ENCODE measurements at regions not wholly inside any gene's neighbourhood (a gene's known extent, or its start where the extent isn't known, plus 50 kb on each side); places are given as distances from the start of the nearest gene placed in this dataset.

DNA sequence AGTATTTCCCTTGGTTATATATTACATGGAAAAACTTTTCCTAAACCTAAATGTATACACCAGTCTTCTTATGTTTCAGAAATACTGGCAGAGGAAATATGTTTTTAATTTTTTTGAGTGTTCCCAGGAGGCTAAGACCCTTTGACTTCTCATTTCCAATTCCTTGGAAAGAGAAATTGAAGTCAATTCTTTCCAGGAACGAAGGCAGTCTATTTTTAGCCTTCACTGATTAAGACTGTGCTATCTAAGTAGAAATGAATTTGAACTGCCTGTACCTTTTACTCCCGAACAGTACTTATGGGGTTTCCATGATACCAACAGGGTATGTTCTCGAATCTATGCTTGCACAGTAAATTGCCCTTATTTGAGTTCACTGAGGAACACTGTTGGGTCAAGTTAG is 340.3 kb upstream of the CD180 start:
- no peak for ATAC-seq (ENCODE audit: low read depth)
- H3K27ac ChIP-seq (ENCODE audit: poor library complexity, severe bottlenecking), result no peak overlapping the region

DNA sequence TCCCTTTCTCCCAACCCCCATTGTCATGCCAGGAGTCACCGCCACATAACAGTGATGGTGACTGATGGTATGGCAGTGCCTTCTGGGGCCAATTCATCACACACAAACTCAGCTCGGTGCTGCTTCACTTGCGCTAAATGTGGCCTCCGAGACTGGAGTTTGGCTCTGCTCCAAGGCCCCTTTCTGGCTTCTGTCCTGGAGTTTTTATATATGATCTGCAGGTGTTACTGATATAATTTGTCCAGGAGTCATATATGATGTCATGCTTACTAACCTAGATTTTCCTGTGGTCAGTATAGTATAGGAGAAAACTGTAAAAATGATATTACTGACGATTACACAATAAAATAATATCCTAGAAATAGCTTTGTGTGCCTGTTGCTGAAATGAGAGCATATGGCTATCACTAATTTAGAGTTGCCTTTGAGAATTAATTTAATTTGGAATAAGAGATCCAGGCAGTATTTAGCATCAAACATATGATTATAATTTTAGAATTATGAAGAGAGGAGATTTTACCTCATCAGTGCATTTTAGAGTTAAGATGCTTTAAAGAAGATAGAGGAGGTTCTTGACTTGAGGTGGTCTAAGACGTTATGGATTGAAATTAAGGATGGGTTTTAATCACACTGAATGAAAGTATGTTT is 334.1 kb upstream of the CD180 start:
- H3K27ac ChIP-seq (ENCODE audit: poor library complexity, severe bottlenecking), result no peak overlapping the region
- TF ChIP-seq, protein P1, sequence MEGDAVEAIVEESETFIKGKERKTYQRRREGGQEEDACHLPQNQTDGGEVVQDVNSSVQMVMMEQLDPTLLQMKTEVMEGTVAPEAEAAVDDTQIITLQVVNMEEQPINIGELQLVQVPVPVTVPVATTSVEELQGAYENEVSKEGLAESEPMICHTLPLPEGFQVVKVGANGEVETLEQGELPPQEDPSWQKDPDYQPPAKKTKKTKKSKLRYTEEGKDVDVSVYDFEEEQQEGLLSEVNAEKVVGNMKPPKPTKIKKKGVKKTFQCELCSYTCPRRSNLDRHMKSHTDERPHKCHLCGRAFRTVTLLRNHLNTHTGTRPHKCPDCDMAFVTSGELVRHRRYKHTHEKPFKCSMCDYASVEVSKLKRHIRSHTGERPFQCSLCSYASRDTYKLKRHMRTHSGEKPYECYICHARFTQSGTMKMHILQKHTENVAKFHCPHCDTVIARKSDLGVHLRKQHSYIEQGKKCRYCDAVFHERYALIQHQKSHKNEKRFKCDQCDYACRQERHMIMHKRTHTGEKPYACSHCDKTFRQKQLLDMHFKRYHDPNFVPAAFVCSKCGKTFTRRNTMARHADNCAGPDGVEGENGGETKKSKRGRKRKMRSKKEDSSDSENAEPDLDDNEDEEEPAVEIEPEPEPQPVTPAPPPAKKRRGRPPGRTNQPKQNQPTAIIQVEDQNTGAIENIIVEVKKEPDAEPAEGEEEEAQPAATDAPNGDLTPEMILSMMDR (IDR thresholded peaks at IDR 0.05; ENCODE audit: poor library complexity, severe bottlenecking), result no peak
- H3K4me1 ChIP-seq (ENCODE audit: insufficient read depth, poor library complexity, severe bottlenecking), result no peaks in the 10 kb centered on the region
- H3K27me3 ChIP-seq (ENCODE audit: insufficient read depth, poor library complexity, severe bottlenecking), result no peaks in the 10 kb centered on the region
- peaks cover 3% of the 10 kb centered on the region for H3K9me3 ChIP-seq (ENCODE audit: severe bottlenecking)
- no peak for DNase-seq (ENCODE audit: low spot score)
- no peaks in the 10 kb centered on the region for H3K36me3 ChIP-seq (ENCODE audit: low read depth)
- no peak for ATAC-seq (ENCODE audit: low read depth)
- no peak overlapping the region for H3K4me3 ChIP-seq (ENCODE audit: severe bottlenecking)

More for the DNA sequence above, 340.3 kb upstream of the CD180 start:
- no peaks in the 10 kb centered on the region for H3K4me1 ChIP-seq (ENCODE audit: insufficient read depth, poor library complexity, severe bottlenecking)
- H3K36me3 ChIP-seq (ENCODE audit: low read depth), result no peaks in the 10 kb centered on the region
- H3K27me3 ChIP-seq (ENCODE audit: insufficient read depth, poor library complexity, severe bottlenecking), result no peaks in the 10 kb centered on the region
- no peaks in the 10 kb centered on the region for H3K9me3 ChIP-seq (ENCODE audit: severe bottlenecking)
- no peak for DNase-seq (ENCODE audit: low spot score)
- TF ChIP-seq, protein P1 (IDR thresholded peaks at IDR 0.05; ENCODE audit: poor library complexity, severe bottlenecking), result no peak
- H3K4me3 ChIP-seq (ENCODE audit: severe bottlenecking), result no peak overlapping the region

DNA sequence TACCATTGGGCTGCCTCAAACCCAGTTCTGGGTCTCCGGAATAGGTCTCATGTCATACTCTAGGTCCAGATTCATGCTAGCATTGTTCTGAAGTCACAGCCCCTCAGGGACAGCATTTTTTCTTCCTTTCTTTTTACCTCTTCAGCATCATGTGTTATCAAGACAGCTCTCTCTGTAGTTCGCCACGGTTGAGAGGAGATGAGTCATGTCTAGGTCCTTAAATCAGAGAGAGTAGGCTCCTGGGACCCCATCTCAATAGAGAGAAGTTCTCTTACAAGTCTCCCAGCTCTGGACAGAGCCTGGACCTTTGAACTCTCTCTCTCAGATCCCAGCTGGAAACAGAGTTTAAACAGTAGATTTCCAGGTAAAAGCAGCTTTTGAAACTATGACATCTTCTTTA is 332.4 kb upstream of the CD180 start:
- ATAC-seq (ENCODE audit: low read depth) (no peak), DNase-seq (ENCODE audit: low spot score) (no peak)
- Histone ChIP-seq H3K4me3 (ENCODE audit: severe bottlenecking) (no peak overlapping the region), H3K27ac (ENCODE audit: poor library complexity, severe bottlenecking) (no peak overlapping the region), H3K4me1 (ENCODE audit: insufficient read depth, poor library complexity, severe bottlenecking) (no peaks in the 10 kb centered on the region), H3K9me3 (ENCODE audit: severe bottlenecking) (peaks cover 3% of the 10 kb centered on the region), H3K36me3 (ENCODE audit: low read depth) (no peaks in the 10 kb centered on the region), H3K27me3 (ENCODE audit: insufficient read depth, poor library complexity, severe bottlenecking) (no peaks in the 10 kb centered on the region)
- TF ChIP-seq, protein P1 (IDR thresholded peaks at IDR 0.05; ENCODE audit: poor library complexity, severe bottlenecking), result no peak

DNA sequence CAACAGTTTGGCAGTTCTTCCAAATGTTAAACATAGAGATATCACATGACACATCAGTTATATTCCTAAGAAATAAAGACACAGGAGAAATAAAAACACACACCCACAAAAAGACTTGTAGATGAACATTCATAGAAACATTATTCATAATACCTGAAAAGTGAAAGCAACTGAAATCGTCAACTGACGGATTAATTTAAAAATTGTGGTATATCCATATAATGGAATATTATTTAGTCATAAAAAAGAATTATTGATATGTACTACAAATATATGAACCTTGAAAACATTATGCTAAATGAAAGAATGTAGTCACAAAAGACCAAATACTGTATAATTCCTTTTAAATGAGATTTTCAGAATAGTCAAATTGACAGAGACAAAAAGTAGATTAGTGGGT is 330.2 kb upstream of the CD180 start:
- TF ChIP-seq, protein P1 (IDR thresholded peaks at IDR 0.05; ENCODE audit: poor library complexity, severe bottlenecking), result no peak
- ATAC-seq (ENCODE audit: low read depth) (no peak), DNase-seq (ENCODE audit: low spot score) (no peak)
- no peaks in the 10 kb centered on the region for H3K27me3 ChIP-seq (ENCODE audit: insufficient read depth, poor library complexity, severe bottlenecking)
- peaks cover 3% of the 10 kb centered on the region for H3K9me3 ChIP-seq (ENCODE audit: severe bottlenecking)
- no peak overlapping the region for H3K4me3 ChIP-seq (ENCODE audit: severe bottlenecking)
- H3K36me3 ChIP-seq (ENCODE audit: low read depth), result no peaks in the 10 kb centered on the region
- H3K4me1 ChIP-seq (ENCODE audit: insufficient read depth, poor library complexity, severe bottlenecking), result no peaks in the 10 kb centered on the region
- no peak overlapping the region for H3K27ac ChIP-seq (ENCODE audit: poor library complexity, severe bottlenecking)

DNA sequence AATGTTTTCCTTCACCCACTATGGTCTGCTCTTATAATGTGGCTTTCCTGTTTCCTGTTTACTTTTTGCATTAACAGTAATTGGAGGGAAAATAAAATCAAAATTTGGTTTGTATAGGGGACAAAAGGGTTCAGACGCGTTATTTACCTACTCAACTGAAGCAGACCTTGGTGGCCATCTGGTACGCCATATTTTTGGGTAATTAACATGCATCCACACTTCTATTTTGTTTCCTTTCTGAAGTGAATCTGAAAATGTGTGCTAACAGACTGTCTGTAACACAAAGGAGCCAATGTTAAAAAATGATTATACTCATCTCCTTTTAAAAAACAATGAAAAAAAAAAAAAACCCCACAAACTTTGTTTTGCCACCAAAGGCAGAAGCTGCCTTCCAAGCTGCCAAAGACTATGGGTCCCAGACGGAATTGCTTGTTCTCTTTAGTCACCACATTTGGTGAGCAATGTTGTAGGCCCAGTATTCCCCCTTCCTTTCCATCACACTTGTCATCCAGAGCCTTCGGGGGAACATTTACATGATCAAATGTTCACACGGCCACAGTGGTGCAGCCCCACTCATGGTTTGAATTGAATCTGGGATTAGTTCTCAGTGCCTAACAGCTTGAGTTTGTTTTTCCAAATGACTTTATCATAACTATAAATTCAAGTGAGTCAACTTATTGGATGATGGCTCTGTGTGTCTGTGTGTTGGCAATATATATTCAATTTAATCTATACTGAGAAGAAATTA is 323.7 kb upstream of the CD180 start:
- TF ChIP-seq, protein P1 (IDR thresholded peaks at IDR 0.05; ENCODE audit: poor library complexity, severe bottlenecking), result no peak
- Histone ChIP-seq H3K9me3 (ENCODE audit: severe bottlenecking) (no peaks in the 10 kb centered on the region), H3K27me3 (ENCODE audit: insufficient read depth, poor library complexity, severe bottlenecking) (no peaks in the 10 kb centered on the region), H3K36me3 (ENCODE audit: low read depth) (no peaks in the 10 kb centered on the region), H3K27ac (ENCODE audit: poor library complexity, severe bottlenecking) (no peak overlapping the region), H3K4me1 (ENCODE audit: insufficient read depth, poor library complexity, severe bottlenecking) (peaks cover 7% of the 10 kb centered on the region), H3K4me3 (ENCODE audit: severe bottlenecking) (no peak overlapping the region)
- ATAC-seq (ENCODE audit: low read depth), result no peak
- DNase-seq (ENCODE audit: low spot score), result no peak

Measured in RWPE2 (cell line).